ENCODE measurements at regions not wholly inside any gene's neighbourhood (a gene's known extent, or its start where the extent isn't known, plus 50 kb on each side); places are given as distances from the start of the nearest gene placed in this dataset.

DNA sequence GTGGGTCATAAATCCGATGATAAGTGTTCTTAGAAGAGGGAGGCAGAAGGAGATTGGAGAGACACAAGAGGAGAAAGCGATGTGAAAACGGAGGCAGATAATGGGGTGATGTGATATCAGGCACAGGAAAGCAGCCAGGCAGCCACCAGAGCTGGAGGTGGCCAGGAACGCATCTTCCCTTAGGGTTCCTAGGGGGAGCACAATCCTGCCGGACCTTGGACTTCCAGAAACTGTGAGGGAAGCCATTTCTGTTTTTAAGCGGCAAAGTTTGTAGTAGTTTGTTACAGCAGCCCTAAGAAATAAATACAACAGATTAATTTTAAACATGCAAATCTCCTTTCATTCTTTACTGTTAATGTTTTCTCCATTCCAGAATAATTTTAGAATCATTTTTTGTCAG is 259.9 kb upstream of the TMC3 start:
- no peak for TF ChIP-seq CTCF (IDR thresholded peaks at IDR 0.05)
- no peak for TF ChIP-seq ZFX (IDR thresholded peaks at IDR 0.05; ENCODE audit: borderline replicate concordance)
